Caco-2 (cell line): ENCODE measurements at regions not wholly inside any gene's neighbourhood (a gene's known extent, or its start where the extent isn't known, plus 50 kb on each side); places are given as distances from the start of the nearest gene placed in this dataset.

Experiments used
- BruUV-seq: library from RNA; stranded (reverse); fragments of 400-500 nt; replicated peaks from 2 replicates; lab custom pipeline; 2021; lab: Mats Ljungman, UMichigan
- CTCF ChIA-PET: fragments of 300-600 bp; sonication (Branson Sonifier 250); formaldehyde crosslinking; loops from one replicate; lab custom pipeline; 2022; ENCODE audit warnings: antibody characterized with exemption; lab: Charles Lee
- POLR2A ChIA-PET: fragments of 300-600 bp; sonication (Branson Sonifier 250); formaldehyde crosslinking; loops from one replicate; lab custom pipeline; 2022; ENCODE audit warnings: antibody characterized with exemption; lab: Charles Lee
- DNase-seq, 2 experiments: peaks; one replicate each; pipeline versions ENCODE4 v3.0.0 to v3.0.0-alpha.2; 2020 to 2022
- H3K27me3 ChIP-seq: replicated peaks from 2 replicates; pipeline ENCODE4 v1.6.0; 2011; ENCODE audit warnings: low read length; ENCODE audit not compliant: control insufficient read depth, insufficient read depth
- H3K36me3 ChIP-seq: 2 replicates; pipeline ENCODE4 v1.5.1; 2011; ENCODE audit warnings: low read length; ENCODE audit not compliant: control insufficient read depth, insufficient read depth
- H3K4me1 ChIP-seq: fragments of 250-450 bp; sonication (Bioruptor Pico); 2 replicates; pipeline ENCODE4 v1.5.1; 2020; ENCODE audit warnings: mild to moderate bottlenecking
- H3K4me3 ChIP-seq: 2 replicates; pipeline ENCODE4 v1.5.1; 2011; ENCODE audit warnings: low read depth, mild to moderate bottlenecking, control low read depth, low read length
- H3K9me3 ChIP-seq: fragments of 250-450 bp; sonication (Bioruptor Pico); 2 replicates; pipeline ENCODE4 v1.5.1; 2020; ENCODE audit warnings: mild to moderate bottlenecking, moderate library complexity
- H3K27ac Mint-ChIP-seq: one replicate; pipeline ENCODE4 v1.8.0; 2022; ENCODE audit warnings: mixed read lengths; ENCODE audit not compliant: unreplicated experiment
- H3K27me3 Mint-ChIP-seq: one replicate; pipeline ENCODE4 v1.8.0; 2022; ENCODE audit warnings: mixed read lengths; ENCODE audit not compliant: insufficient read depth, unreplicated experiment
- H3K36me3 Mint-ChIP-seq: one replicate; pipeline ENCODE4 v1.8.0; 2022; ENCODE audit warnings: mild to moderate bottlenecking, mixed read lengths; ENCODE audit not compliant: insufficient read depth, unreplicated experiment
- H3K4me1 Mint-ChIP-seq: one replicate; pipeline ENCODE4 v1.8.0; 2022; ENCODE audit warnings: low read depth, mixed read lengths; ENCODE audit not compliant: unreplicated experiment
- H3K4me3 Mint-ChIP-seq: one replicate; pipeline ENCODE4 v1.8.0; 2022; ENCODE audit warnings: mild to moderate bottlenecking, moderate library complexity, mixed read lengths; ENCODE audit not compliant: unreplicated experiment
- H3K9me3 Mint-ChIP-seq: one replicate; pipeline ENCODE4 v1.8.0; 2022; ENCODE audit warnings: mixed read lengths; ENCODE audit not compliant: unreplicated experiment
- intact Hi-C: fragments of 100-400 bp; cut with micrococcal nuclease; formaldehyde crosslinking; loops from one replicate; pipeline ENCODE4 v1.10.0; 2022; ENCODE audit not compliant: unreplicated experiment
- TF ChIP-seq, protein P1 (sequence below), 2 experiments: fragments of 200-600 bp in 1 of 2; IDR thresholded peaks; 1 replicate in 1 of 2; 2 replicates in 1 of 2; pipeline versions ENCODE4 v1.5.1 to v1.8.0; 2011 to 2022; ENCODE audit warnings: antibody characterized with exemption in 1 of 2, control low read depth in 1 of 2, inconsistent platforms in 1 of 2, low read depth in 1 of 2, low read length in 1 of 2, mild to moderate bottlenecking in 1 of 2, moderate library complexity in 1 of 2; ENCODE audit not compliant: insufficient read depth in 1 of 2, severe bottlenecking in 1 of 2, unreplicated experiment in 1 of 2

- Mint-ChIP-seq H3K36me3 (peaks cover 15% of the 10 kb centered on the region), H3K4me3 (no peak overlapping the region), H3K27ac (no peak overlapping the region), H3K9me3 (no peaks in the 10 kb centered on the region), H3K27me3 (no peaks in the 10 kb centered on the region), H3K4me1 (peaks cover 9% of the 10 kb centered on the region)
- intact Hi-C loops = no loop called here
- ChIA-PET CTCF (no interaction called here), POLR2A (no interaction called here)
- Histone ChIP-seq H3K4me1 (peaks cover 18% of the 10 kb centered on the region), H3K36me3 (no peaks in the 10 kb centered on the region; the same call in 1 of the 2 replicates), H3K9me3 (no peaks in the 10 kb centered on the region), H3K27me3 (no peaks in the 10 kb centered on the region), H3K4me3 (no peak overlapping the region)
- no TSS peak for BruUV-seq
- TF ChIP-seq, protein P1, sequence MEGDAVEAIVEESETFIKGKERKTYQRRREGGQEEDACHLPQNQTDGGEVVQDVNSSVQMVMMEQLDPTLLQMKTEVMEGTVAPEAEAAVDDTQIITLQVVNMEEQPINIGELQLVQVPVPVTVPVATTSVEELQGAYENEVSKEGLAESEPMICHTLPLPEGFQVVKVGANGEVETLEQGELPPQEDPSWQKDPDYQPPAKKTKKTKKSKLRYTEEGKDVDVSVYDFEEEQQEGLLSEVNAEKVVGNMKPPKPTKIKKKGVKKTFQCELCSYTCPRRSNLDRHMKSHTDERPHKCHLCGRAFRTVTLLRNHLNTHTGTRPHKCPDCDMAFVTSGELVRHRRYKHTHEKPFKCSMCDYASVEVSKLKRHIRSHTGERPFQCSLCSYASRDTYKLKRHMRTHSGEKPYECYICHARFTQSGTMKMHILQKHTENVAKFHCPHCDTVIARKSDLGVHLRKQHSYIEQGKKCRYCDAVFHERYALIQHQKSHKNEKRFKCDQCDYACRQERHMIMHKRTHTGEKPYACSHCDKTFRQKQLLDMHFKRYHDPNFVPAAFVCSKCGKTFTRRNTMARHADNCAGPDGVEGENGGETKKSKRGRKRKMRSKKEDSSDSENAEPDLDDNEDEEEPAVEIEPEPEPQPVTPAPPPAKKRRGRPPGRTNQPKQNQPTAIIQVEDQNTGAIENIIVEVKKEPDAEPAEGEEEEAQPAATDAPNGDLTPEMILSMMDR (IDR thresholded peaks at IDR 0.05; ENCODE audit: insufficient read depth in 1 of 2, low read depth in 1 of 2, low read length in 1 of 2, severe bottlenecking in 1 of 2, unreplicated experiment in 1 of 2) = no peak
- no peak for DNase-seq
These were observed 51.0 kb upstream of the APOBEC4 start for GRCh38 chr1:183704131-183704530.
